ENCODE measurements at regions not wholly inside any gene's neighbourhood (a gene's known extent, or its start where the extent isn't known, plus 50 kb on each side); places are given as distances from the start of the nearest gene placed in this dataset.

DNA sequence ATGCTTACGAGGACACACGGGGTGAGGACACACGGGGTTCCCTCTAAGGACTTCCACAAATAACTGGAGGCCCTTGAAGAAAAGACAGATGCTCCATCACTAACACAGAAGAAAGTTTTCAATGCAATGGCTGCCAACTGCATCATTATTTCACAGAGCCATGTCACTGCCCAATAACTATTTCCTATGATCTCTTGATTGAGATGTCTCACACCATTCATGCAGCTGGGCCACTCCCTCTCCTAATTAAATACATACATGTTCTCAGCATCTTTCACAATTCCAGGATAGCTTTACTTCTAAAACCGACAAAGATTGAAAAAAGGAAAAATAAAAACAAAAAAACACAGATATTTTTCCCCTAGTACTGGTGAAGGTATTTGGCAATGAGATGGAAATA, 650.8 kb downstream of the SEMA5A start:
- Mint-ChIP-seq H3K27ac (ENCODE audit: unreplicated experiment) (no peak overlapping the region), H3K9me3 (ENCODE audit: low read depth, unreplicated experiment) (peaks cover 7% of the 10 kb centered on the region), H3K4me3 (ENCODE audit: low read depth, unreplicated experiment) (no peak overlapping the region), H3K36me3 (ENCODE audit: insufficient read depth, unreplicated experiment) (no peaks in the 10 kb centered on the region), H3K27me3 (ENCODE audit: unreplicated experiment) (no peaks in the 10 kb centered on the region), H3K4me1 (ENCODE audit: low read depth, unreplicated experiment) (no peaks in the 10 kb centered on the region)
- no TSS peak for BruUV-seq (replicated peaks)
- TF ChIP-seq, protein P1, sequence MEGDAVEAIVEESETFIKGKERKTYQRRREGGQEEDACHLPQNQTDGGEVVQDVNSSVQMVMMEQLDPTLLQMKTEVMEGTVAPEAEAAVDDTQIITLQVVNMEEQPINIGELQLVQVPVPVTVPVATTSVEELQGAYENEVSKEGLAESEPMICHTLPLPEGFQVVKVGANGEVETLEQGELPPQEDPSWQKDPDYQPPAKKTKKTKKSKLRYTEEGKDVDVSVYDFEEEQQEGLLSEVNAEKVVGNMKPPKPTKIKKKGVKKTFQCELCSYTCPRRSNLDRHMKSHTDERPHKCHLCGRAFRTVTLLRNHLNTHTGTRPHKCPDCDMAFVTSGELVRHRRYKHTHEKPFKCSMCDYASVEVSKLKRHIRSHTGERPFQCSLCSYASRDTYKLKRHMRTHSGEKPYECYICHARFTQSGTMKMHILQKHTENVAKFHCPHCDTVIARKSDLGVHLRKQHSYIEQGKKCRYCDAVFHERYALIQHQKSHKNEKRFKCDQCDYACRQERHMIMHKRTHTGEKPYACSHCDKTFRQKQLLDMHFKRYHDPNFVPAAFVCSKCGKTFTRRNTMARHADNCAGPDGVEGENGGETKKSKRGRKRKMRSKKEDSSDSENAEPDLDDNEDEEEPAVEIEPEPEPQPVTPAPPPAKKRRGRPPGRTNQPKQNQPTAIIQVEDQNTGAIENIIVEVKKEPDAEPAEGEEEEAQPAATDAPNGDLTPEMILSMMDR (IDR thresholded peaks at IDR 0.05; ENCODE audit: unreplicated experiment) = no peak
- intact Hi-C loops (cut with micrococcal nuclease; ENCODE audit: unreplicated experiment) = no loop called here
- CTCF ChIA-PET = no interaction called here
- DNase-seq = no peak

DNA sequence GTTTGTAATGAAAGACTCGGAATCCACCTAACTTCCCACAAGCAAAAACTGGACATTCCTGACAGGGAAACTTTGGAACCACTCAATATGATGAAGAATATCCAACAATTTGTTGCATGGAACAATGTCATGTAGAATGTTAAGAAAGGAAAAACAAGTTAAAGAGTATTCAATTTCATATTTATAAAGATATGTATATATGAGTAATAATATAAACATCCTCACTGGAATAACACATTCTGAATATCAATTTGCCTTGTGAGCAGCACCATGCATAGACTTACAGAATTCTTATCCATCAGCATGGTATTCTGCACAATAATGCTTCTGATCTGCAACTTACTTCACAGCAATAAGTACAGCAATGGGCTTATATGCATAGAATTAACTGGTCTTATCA, 650.3 kb downstream of the SEMA5A start:
- no TSS peak for BruUV-seq (replicated peaks)

DNA sequence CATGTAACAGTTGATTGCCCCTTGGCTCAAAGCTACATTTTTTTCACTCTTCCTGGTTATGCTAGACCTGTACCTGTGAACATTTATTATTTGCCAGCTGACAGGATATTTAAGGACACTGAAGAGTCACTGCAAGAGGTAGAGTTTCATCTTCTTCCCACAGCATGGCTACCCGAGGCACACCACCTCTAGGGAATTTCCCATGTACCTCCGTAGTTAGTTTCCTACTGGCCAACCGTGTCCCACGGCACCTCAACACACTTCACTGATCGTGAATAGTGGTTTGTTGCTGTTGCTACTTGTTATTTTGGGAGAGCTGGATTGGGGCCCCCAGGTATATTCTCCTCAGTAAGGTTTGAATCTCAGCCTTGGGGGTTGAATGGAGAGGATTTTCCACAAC, 648.6 kb downstream of the SEMA5A start:
- no peaks in the 10 kb centered on the region for H3K36me3 Mint-ChIP-seq (ENCODE audit: insufficient read depth, unreplicated experiment)
- no peak overlapping the region for H3K4me3 Mint-ChIP-seq (ENCODE audit: low read depth, unreplicated experiment)
- H3K27me3 Mint-ChIP-seq (ENCODE audit: unreplicated experiment) = no peaks in the 10 kb centered on the region
- H3K4me1 Mint-ChIP-seq (ENCODE audit: low read depth, unreplicated experiment) = no peaks in the 10 kb centered on the region
- H3K9me3 Mint-ChIP-seq (ENCODE audit: low read depth, unreplicated experiment) = peaks cover 5% of the 10 kb centered on the region
- H3K27ac Mint-ChIP-seq (ENCODE audit: unreplicated experiment) = no peak overlapping the region
- CTCF ChIA-PET = no interaction called here
- BruUV-seq (replicated peaks) = no TSS peak
- intact Hi-C loops (cut with micrococcal nuclease; ENCODE audit: unreplicated experiment) = no loop called here
- TF ChIP-seq, protein P1 (IDR thresholded peaks at IDR 0.05; ENCODE audit: unreplicated experiment) = no peak
- DNase-seq = no peak

More for the DNA sequence above, 650.3 kb downstream of the SEMA5A start:
- peaks cover 7% of the 10 kb centered on the region for H3K9me3 Mint-ChIP-seq (ENCODE audit: low read depth, unreplicated experiment)
- no peaks in the 10 kb centered on the region for H3K4me1 Mint-ChIP-seq (ENCODE audit: low read depth, unreplicated experiment)
- intact Hi-C loops (cut with micrococcal nuclease; ENCODE audit: unreplicated experiment) = no loop called here
- no peak overlapping the region for H3K4me3 Mint-ChIP-seq (ENCODE audit: low read depth, unreplicated experiment)
- no peak overlapping the region for H3K27ac Mint-ChIP-seq (ENCODE audit: unreplicated experiment)
- TF ChIP-seq, protein P1 (IDR thresholded peaks at IDR 0.05; ENCODE audit: unreplicated experiment) = no peak
- no peak for DNase-seq
- H3K36me3 Mint-ChIP-seq (ENCODE audit: insufficient read depth, unreplicated experiment) = no peaks in the 10 kb centered on the region
- CTCF ChIA-PET = no interaction called here
- H3K27me3 Mint-ChIP-seq (ENCODE audit: unreplicated experiment) = no peaks in the 10 kb centered on the region

DNA sequence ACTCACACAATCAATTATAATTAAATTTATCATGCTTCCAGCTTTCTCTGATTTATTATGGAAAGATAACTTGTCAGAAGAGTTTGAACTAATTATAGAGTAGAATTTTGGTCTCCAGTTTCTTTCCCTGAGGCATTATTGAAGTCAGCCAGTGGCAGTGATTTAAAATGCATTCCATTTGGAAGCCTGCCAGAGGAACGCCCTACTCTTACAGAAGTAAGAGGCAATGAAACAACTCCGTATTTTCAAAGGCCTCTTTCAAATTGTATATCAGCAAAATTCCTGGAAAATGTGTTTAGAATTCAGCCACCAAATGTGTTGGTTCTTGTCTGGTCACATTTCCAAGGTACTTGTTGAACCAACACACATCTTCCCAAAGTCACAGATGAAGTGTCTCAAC, 640.9 kb downstream of the SEMA5A start:
- Mint-ChIP-seq H3K27me3 (ENCODE audit: unreplicated experiment) (no peaks in the 10 kb centered on the region), H3K27ac (ENCODE audit: unreplicated experiment) (no peak overlapping the region), H3K4me3 (ENCODE audit: low read depth, unreplicated experiment) (no peak overlapping the region), H3K9me3 (ENCODE audit: low read depth, unreplicated experiment) (peaks cover 8% of the 10 kb centered on the region), H3K36me3 (ENCODE audit: insufficient read depth, unreplicated experiment) (no peaks in the 10 kb centered on the region), H3K4me1 (ENCODE audit: low read depth, unreplicated experiment) (no peaks in the 10 kb centered on the region)
- peak; percentile 11 for DNase-seq
- CTCF ChIA-PET = no interaction called here
- BruUV-seq (replicated peaks) = no TSS peak
- TF ChIP-seq, protein P1 (IDR thresholded peaks at IDR 0.05; ENCODE audit: unreplicated experiment) = no peak
- intact Hi-C loops (cut with micrococcal nuclease; ENCODE audit: unreplicated experiment) = no loop called here
